Tibial nerve (tissue), 3 donors: ENCODE measurements at regions not wholly inside any gene's neighbourhood (a gene's known extent, or its start where the extent isn't known, plus 50 kb on each side); places are given as distances from the start of the nearest gene placed in this dataset.

Experiments
- CTCF ChIP-seq, 5 experiments: fragments of 200-600 bp in 3 of 5; fragments of 450-650 bp in 2 of 5; sonication (generic) in 3 of 5; IDR thresholded peaks; one replicate each; pipeline ENCODE4 v1.5.1; 2016 to 2019; ENCODE audit warnings: antibody characterized with exemption in 5 of 5, mild to moderate bottlenecking in 3 of 5, moderate library complexity in 2 of 5
- POLR2A ChIP-seq, 2 donors: fragments of 450-650 bp; IDR thresholded peaks; one replicate each; pipeline ENCODE4 v1.6.1; 2017; ENCODE audit warnings: antibody characterized with exemption in 2 of 2, mild to moderate bottlenecking in 2 of 2, moderate library complexity in 2 of 2

DNA sequence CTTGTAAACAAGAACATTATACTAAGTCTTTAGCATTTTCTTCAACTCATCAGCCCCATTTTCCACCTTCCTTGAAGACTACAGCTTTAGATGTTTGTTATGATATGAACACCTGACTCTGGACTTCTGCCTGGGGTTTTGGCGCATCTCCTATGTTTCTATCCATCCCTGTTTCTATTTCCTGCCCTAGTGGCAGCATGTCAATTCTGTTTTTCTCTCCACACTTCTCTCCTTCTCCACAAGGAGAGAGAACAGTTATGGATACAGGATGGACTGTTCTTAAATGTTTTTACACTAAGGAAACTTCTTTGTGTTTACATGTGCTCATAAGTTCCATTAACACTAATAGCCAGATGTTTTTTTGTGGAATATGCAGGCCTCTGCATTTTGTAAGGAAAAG, 423.3 kb upstream of the IL12A start:
- TF ChIP-seq CTCF (IDR thresholded peaks at IDR 0.05) (no peak), POLR2A (IDR thresholded peaks at IDR 0.05) (no peak)
